ENCODE measurements at regions not wholly inside any gene's neighbourhood (a gene's known extent, or its start where the extent isn't known, plus 50 kb on each side); places are given as distances from the start of the nearest gene placed in this dataset.

DNA sequence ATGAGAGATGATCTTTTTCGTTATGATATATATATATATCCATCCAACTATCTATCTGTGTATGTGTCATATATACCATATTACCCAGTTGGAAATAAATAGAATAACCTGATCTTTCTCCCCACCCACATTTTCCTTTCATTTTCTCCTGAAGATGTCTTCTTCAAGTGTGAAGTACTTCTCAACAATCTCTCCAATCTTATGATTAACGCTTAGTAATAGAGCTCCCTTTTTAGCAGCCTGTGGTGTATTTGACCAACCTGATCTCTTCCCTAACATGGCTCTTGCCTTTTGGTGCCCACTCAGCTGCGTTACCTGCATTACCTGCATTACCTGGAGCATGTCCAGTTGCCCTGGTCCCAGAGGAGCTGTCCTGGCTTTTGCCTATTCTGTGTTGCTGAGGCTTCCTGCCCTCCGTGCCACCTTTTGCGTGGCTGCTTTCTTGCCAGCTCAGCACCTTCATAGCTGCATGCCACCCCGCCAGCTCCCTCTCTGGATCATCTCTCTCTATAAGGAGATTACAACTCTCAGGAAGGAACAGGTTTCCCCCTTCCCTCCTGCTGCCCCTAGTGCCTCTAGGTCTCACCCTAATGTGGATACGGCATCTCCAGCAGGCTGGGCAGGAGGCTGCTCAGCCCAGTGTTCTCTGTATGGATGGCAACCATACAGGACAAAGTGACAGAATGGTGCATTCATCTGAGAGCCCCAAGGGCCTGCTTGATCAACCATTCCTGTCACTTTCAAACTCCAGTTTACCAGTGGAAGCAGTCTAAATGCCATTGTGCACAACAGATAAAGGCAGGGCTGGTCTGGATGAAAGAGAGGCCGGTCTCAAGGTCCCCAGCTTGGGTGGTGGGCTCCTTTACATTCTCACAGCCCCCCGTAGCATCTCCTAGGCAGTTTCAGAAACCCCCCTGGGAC lies 126.7 kb downstream of the GADD45G start:
- Histone ChIP-seq H3K36me3 (ENCODE audit: control insufficient read depth in 2 of 4, insufficient read depth in 4 of 4, low read length in 3 of 4) (no peaks in the 10 kb centered on the region; a peak in 1 of 8 replicates), H3K18ac (ENCODE audit: extremely low read depth, low read length) (no peak overlapping the region), H3K4me1 (replicated peaks in 1 of 4; ENCODE audit: control insufficient read depth in 3 of 4, insufficient read depth in 4 of 4, low read length in 3 of 4) (no peaks in the 10 kb centered on the region; a peak in 1 of 7 replicates), H2BK120ac (replicated peaks; ENCODE audit: low read depth, low read length) (no peak overlapping the region), H4K91ac (replicated peaks; ENCODE audit: insufficient read length, low read length) (peak overlapping the region; percentile 15), H3K27ac (ENCODE audit: low read depth, low read length) (no peak overlapping the region), H3K4ac (replicated peaks; ENCODE audit: insufficient read length, low read depth, low read length) (peak overlapping the region; percentile 74), H4K20me1 (replicated peaks in 1 of 2; ENCODE audit: control insufficient read depth in 1 of 2, insufficient read depth in 2 of 2, low read length in 2 of 2) (peaks cover 0 to 7% of the 10 kb centered on the region in 2 experiments), H3K23ac (ENCODE audit: insufficient read length) (no peak overlapping the region), H3K23me2 (ENCODE audit: low read depth, low read length) (peaks cover 8% of the 10 kb centered on the region; the same call in 1 of the 2 replicates), H3K56ac (replicated peaks; ENCODE audit: insufficient read length, low read depth, low read length) (no peak overlapping the region), H2BK15ac (ENCODE audit: low read length) (0 out of 2 replicates have a peak overlapping the region, but pooled peaks have one; percentile 8), H2BK12ac (ENCODE audit: low read depth, low read length) (no peak overlapping the region), H3K79me2 (ENCODE audit: control insufficient read depth in 1 of 2, insufficient read depth in 2 of 2, low read length in 2 of 2) (no peaks in the 10 kb centered on the region), H2BK5ac (ENCODE audit: low read depth, low read length) (no peak overlapping the region), H4K8ac (ENCODE audit: extremely low read depth, insufficient read depth, low read length) (no peak overlapping the region), H2AFZ (ENCODE audit: low read length) (no peak overlapping the region), H3K4me2 (ENCODE audit: insufficient read depth in 1 of 2, low read depth in 2 of 2, low read length in 2 of 2) (no peak overlapping the region), H3K79me1 (ENCODE audit: low read depth, low read length) (peaks cover 3% of the 10 kb centered on the region), H4K5ac (ENCODE audit: insufficient read length, low read depth, low read length) (no peak overlapping the region), H3K4me3 (ENCODE audit: extremely low read depth in 1 of 4, insufficient read depth in 2 of 4, low read depth in 3 of 4, low read length in 4 of 4) (no peak overlapping the region), H3K14ac (ENCODE audit: insufficient read length) (no peak overlapping the region), H3K9ac (replicated peaks in 1 of 4; ENCODE audit: extremely low read depth in 1 of 4, low read depth in 3 of 4, low read length in 3 of 4) (no peak overlapping the region), H2AK5ac (ENCODE audit: low read depth, low read length) (peak overlapping the region; percentile 45; the same call in 1 of the 2 replicates), H2BK20ac (ENCODE audit: low read length) (no peak overlapping the region), H3K9me3 (ENCODE audit: insufficient read depth in 2 of 2, low read depth in 1 of 2, low read length in 1 of 2) (no peaks in the 10 kb centered on the region), H3K27me3 (replicated peaks in 1 of 4; ENCODE audit: control insufficient read depth in 3 of 4, extremely low read depth in 1 of 4, insufficient read depth in 3 of 4, low read length in 3 of 4) (0 out of 7 replicates have a peak, but pooled peaks cover 0 to 3% (median 0%) of the 10 kb centered on the region in 4 experiments)
- FAIRE-seq (no peak), DNase-seq (ENCODE audit: low read depth in 1 of 2, low spot score in 2 of 2) (no peak)
- TF ChIP-seq ZNF274 (IDR thresholded peaks at IDR 0.05; ENCODE audit: borderline replicate concordance, extremely low read depth, low read length) (no peak), SAP30 (IDR thresholded peaks at IDR 0.05; ENCODE audit: insufficient read depth, insufficient replicate concordance, low read length) (no peak), PHF8 (conservative IDR thresholded peaks at IDR 0.05; ENCODE audit: low read depth, low read length) (no peak), TAF7 (optimal IDR thresholded peaks at IDR 0.05; ENCODE audit: borderline replicate concordance, low read depth, low read length) (no peak), KDM5A (IDR thresholded peaks at IDR 0.05; ENCODE audit: low read length) (no peak), CTBP2 (IDR thresholded peaks at IDR 0.05; ENCODE audit: borderline replicate concordance, insufficient read depth, insufficient read length, low read length) (no peak)
- TF ChIP-seq, protein P1, sequence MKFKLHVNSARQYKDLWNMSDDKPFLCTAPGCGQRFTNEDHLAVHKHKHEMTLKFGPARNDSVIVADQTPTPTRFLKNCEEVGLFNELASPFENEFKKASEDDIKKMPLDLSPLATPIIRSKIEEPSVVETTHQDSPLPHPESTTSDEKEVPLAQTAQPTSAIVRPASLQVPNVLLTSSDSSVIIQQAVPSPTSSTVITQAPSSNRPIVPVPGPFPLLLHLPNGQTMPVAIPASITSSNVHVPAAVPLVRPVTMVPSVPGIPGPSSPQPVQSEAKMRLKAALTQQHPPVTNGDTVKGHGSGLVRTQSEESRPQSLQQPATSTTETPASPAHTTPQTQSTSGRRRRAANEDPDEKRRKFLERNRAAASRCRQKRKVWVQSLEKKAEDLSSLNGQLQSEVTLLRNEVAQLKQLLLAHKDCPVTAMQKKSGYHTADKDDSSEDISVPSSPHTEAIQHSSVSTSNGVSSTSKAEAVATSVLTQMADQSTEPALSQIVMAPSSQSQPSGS (IDR thresholded peaks at IDR 0.05; ENCODE audit: low read length), result no peak
- POLR2A ChIA-PET (ENCODE audit: partially characterized antibody), result interaction anchor here (0.8 to 1.0 kb wide), 2 partner anchors 25 to 128 kb away, joined by 3 to 4 read pairs; no protein-coding TSS in a partner anchor
- WGBS, 2 experiments (ENCODE audit: extremely low coverage in 1 of 2, insufficient coverage in 1 of 2, insufficient read length in 1 of 2, insufficient replicate concordance in 2 of 2, low coverage in 1 of 2, low lambda C conversion rate in 2 of 2, missing lambda C conversion rate in 1 of 2), result 91% methylated on average over 9 of the region's 9 CpGs; no CpG with 5 or more reads in 1 of the 2 experiments
- CTCF ChIA-PET (ENCODE audit: partially characterized antibody), result interaction anchor here (0.9 to 1.7 kb wide), 16 partner anchors 10 to 188 kb away, joined by 3 to 5 read pairs (median 3); no protein-coding TSS in a partner anchor

All from H1 (cell line).